HFFc6 (cell line): ENCODE measurements at regions not wholly inside any gene's neighbourhood (a gene's known extent, or its start where the extent isn't known, plus 50 kb on each side); places are given as distances from the start of the nearest gene placed in this dataset.

Experiments used
- DNase-seq: peaks from one replicate; pipeline ENCODE4 v3.0.0-alpha.2; 2018
- H3K27ac Mint-ChIP-seq: 2 replicates; pipeline ENCODE4 v1.8.0; 2020; ENCODE audit warnings: mild to moderate bottlenecking, mixed read lengths
- H3K27me3 Mint-ChIP-seq: 2 replicates; pipeline ENCODE4 v1.8.0; 2021; ENCODE audit warnings: mild to moderate bottlenecking, moderate library complexity, mixed read lengths; ENCODE audit not compliant: insufficient read depth
- H3K36me3 Mint-ChIP-seq: 2 replicates; pipeline ENCODE4 v1.8.0; 2021; ENCODE audit warnings: low read depth, mixed read lengths
- H3K4me1 Mint-ChIP-seq: 2 replicates; pipeline ENCODE4 v1.8.0; 2020; ENCODE audit warnings: low read depth, mixed read lengths
- H3K4me3 Mint-ChIP-seq: 2 replicates; pipeline ENCODE4 v1.8.0; 2020; ENCODE audit warnings: mild to moderate bottlenecking, moderate library complexity, mixed read lengths
- H3K9me3 Mint-ChIP-seq: 2 replicates; pipeline ENCODE4 v1.8.0; 2020; ENCODE audit warnings: mild to moderate bottlenecking, mixed read lengths
- CTCF ChIP-seq: fragments of 200-600 bp; sonication (generic); IDR thresholded peaks from 2 replicates; pipeline ENCODE4 v1.5.0; 2021; ENCODE audit warnings: antibody characterized with exemption, mild to moderate bottlenecking

GRCh38 chr2:42957861-42958301, 165.5 kb upstream of the HAAO start:
- no peaks in the 10 kb centered on the region for H3K36me3 Mint-ChIP-seq
- peaks cover 41% of the 10 kb centered on the region for H3K4me1 Mint-ChIP-seq
- H3K27me3 Mint-ChIP-seq: no peaks in the 10 kb centered on the region; the same call in 1 of the 2 replicates
- no peak for TF ChIP-seq CTCF
- DNase-seq: no peak
- H3K4me3 Mint-ChIP-seq: no peak overlapping the region
- H3K9me3 Mint-ChIP-seq: no peaks in the 10 kb centered on the region
- H3K27ac Mint-ChIP-seq: no peak overlapping the region

GRCh38 chr2:42957109-42957860, 164.9 kb upstream of the HAAO start:
- H3K36me3 Mint-ChIP-seq: no peaks in the 10 kb centered on the region
- no peak for DNase-seq
- H3K9me3 Mint-ChIP-seq: no peaks in the 10 kb centered on the region
- no peak for TF ChIP-seq CTCF
- H3K27me3 Mint-ChIP-seq: no peaks in the 10 kb centered on the region; the same call in 1 of the 2 replicates
- no peak overlapping the region for H3K27ac Mint-ChIP-seq
- peaks cover 43% of the 10 kb centered on the region for H3K4me1 Mint-ChIP-seq
- H3K4me3 Mint-ChIP-seq: no peak overlapping the region

GRCh38 chr2:42954227-42954962, 162.0 kb upstream of the HAAO start:
- peaks cover 56% of the 10 kb centered on the region for H3K4me1 Mint-ChIP-seq
- 0 out of 2 replicates have a peak, but pooled peaks have one; percentile 18 for TF ChIP-seq CTCF
- no peaks in the 10 kb centered on the region for H3K9me3 Mint-ChIP-seq
- DNase-seq: no peak
- H3K27me3 Mint-ChIP-seq: no peaks in the 10 kb centered on the region; the same call in 1 of the 2 replicates
- H3K36me3 Mint-ChIP-seq: no peaks in the 10 kb centered on the region
- H3K4me3 Mint-ChIP-seq: peak overlapping the region; percentile 20; the same call in 1 of the 2 replicates
- H3K27ac Mint-ChIP-seq: peak overlapping the region; percentile 64

GRCh38 chr2:42953216-42953615, 160.8 kb upstream of the HAAO start:
- no peak for TF ChIP-seq CTCF
- no peak for DNase-seq
- no peak overlapping the region for H3K4me3 Mint-ChIP-seq
- no peaks in the 10 kb centered on the region; the same call in 1 of the 2 replicates for H3K27me3 Mint-ChIP-seq
- H3K36me3 Mint-ChIP-seq: no peaks in the 10 kb centered on the region
- no peaks in the 10 kb centered on the region for H3K9me3 Mint-ChIP-seq
- peaks cover 58% of the 10 kb centered on the region for H3K4me1 Mint-ChIP-seq
- no peak overlapping the region for H3K27ac Mint-ChIP-seq

- Mint-ChIP-seq H3K9me3 (no peaks in the 10 kb centered on the region), H3K27me3 (no peaks in the 10 kb centered on the region; the same call in 1 of the 2 replicates), H3K4me3 (peak overlapping the region; percentile 82; the same call in 1 of the 2 replicates), H3K4me1 (peaks cover 76% of the 10 kb centered on the region), H3K36me3 (no peaks in the 10 kb centered on the region), H3K27ac (peak overlapping the region; percentile 97)
- TF ChIP-seq CTCF: no peak
- DNase-seq: peak; percentile 46
Measured at GRCh38 chr2:42951263-42951938, 159.0 kb upstream of the HAAO start.
